Lung (tissue), 11 donors: ENCODE measurements at regions not wholly inside any gene's neighbourhood (a gene's known extent, or its start where the extent isn't known, plus 50 kb on each side); places are given as distances from the start of the nearest gene placed in this dataset.

Experiments
- ATAC-seq: fragments of 200-7000 bp; cut with Tn5 transposase; one replicate; pipeline ENCODE4 v1.9.1; 2020; ENCODE audit warnings: moderate number of reproducible peaks; ENCODE audit not compliant: insufficient read depth, low FRiP score
- DNase-seq, 3 donors: peaks; one replicate each; pipeline ENCODE4 v3.0.0-alpha.2; 2013 to 2017
- H3K27ac ChIP-seq, 2 donors: one replicate each; pipeline ENCODE4 v1.5.1; 2013; ENCODE audit warnings: mild to moderate bottlenecking in 2 of 2, moderate library complexity in 2 of 2, control low read depth in 1 of 2, inconsistent platforms in 1 of 2, low read depth in 1 of 2, low read length in 1 of 2
- H3K27me3 ChIP-seq, 3 donors: one replicate each; pipeline ENCODE4 v1.5.1; 2013; ENCODE audit warnings: low read length in 2 of 3; ENCODE audit not compliant: control insufficient read depth in 3 of 3, insufficient read depth in 3 of 3
- H3K36me3 ChIP-seq, 4 donors: one replicate each; pipeline ENCODE4 v1.5.1; 2013; ENCODE audit warnings: low read length in 4 of 4, mild to moderate bottlenecking in 1 of 4, moderate library complexity in 1 of 4; ENCODE audit not compliant: control insufficient read depth in 4 of 4, insufficient read depth in 4 of 4
- H3K4me1 ChIP-seq, 5 donors: one replicate each; pipeline ENCODE4 v1.5.1; 2013; ENCODE audit warnings: low read length in 5 of 5, mild to moderate bottlenecking in 2 of 5, moderate library complexity in 1 of 5; ENCODE audit not compliant: control insufficient read depth in 5 of 5, insufficient read depth in 5 of 5
- H3K4me3 ChIP-seq: one replicate; pipeline ENCODE4 v1.5.1; 2013; ENCODE audit warnings: mild to moderate bottlenecking, control low read depth, moderate library complexity
- H3K9ac ChIP-seq, 2 donors: one replicate each; pipeline ENCODE4 v1.5.1; 2013; ENCODE audit warnings: low read length in 2 of 2, control low read depth in 1 of 2; ENCODE audit not compliant: insufficient read depth in 1 of 2
- H3K9me3 ChIP-seq, 4 donors: one replicate each; pipeline ENCODE4 v1.5.1; 2013; ENCODE audit warnings: low read length in 3 of 4, mild to moderate bottlenecking in 1 of 4, moderate library complexity in 1 of 4; ENCODE audit not compliant: control insufficient read depth in 4 of 4, insufficient read depth in 3 of 4
- CTCF ChIP-seq: IDR thresholded peaks from 2 replicates; pipeline ENCODE4 v1.5.1; 2012; ENCODE audit warnings: mild to moderate bottlenecking; ENCODE audit errors: control extremely low read depth, extremely low read depth
- WGBS, 2 donors: extraction: QIAGEN DNeasy Blood & Tissue Kit; methylation state at CpG; one replicate each; pipeline ENCODE4 v1.1.7; 2013; 5-methylcytosine and 5-hydroxymethylcytosine counted together
- donor health status: control.
- donor health status: control.
- donor health status: Bipolar disorder and iron deficiency.
- donor health status: healthy.
- donor health status: DM: yes; HTN: yes; CAD: no.

GRCh38 chr13:22077764-22078163, 406.9 kb downstream of the FGF9 start:
- H3K9ac ChIP-seq: no peak overlapping the region
- peaks cover 0 to 12% (median 0%) of the 10 kb centered on the region in 5 donors for H3K4me1 ChIP-seq
- H3K9me3 ChIP-seq: no peaks in the 10 kb centered on the region
- no peaks in the 10 kb centered on the region for H3K36me3 ChIP-seq
- ATAC-seq (no peak), DNase-seq (no peak)
- H3K4me3 ChIP-seq: no peak overlapping the region
- WGBS, 2 donors: 29 to 46% methylated on average over 2 of the region's 2 CpGs
- no peak for TF ChIP-seq CTCF
- no peak overlapping the region for H3K27ac ChIP-seq
- H3K27me3 ChIP-seq: no peaks in the 10 kb centered on the region

- DNase-seq (no peak), ATAC-seq (no peak)
- TF ChIP-seq CTCF: no peak
- no peaks in the 10 kb centered on the region for H3K27me3 ChIP-seq
- WGBS, 2 donors: 87 to 88% methylated on average over 11 of the region's 11 CpGs
- no peaks in the 10 kb centered on the region for H3K36me3 ChIP-seq
- H3K9ac ChIP-seq: no peak overlapping the region
- H3K9me3 ChIP-seq: no peaks in the 10 kb centered on the region
- H3K4me3 ChIP-seq: no peak overlapping the region
- no peak overlapping the region for H3K27ac ChIP-seq
- peaks cover 0 to 17% (median 0%) of the 10 kb centered on the region in 5 donors for H3K4me1 ChIP-seq
These were observed 409.1 kb downstream of the FGF9 start for GRCh38 chr13:22079961-22080360.

- DNase-seq (no peak), ATAC-seq (no peak)
- no peaks in the 10 kb centered on the region for H3K27me3 ChIP-seq
- no peak for TF ChIP-seq CTCF
- H3K4me1 ChIP-seq: peaks cover 0 to 17% (median 0%) of the 10 kb centered on the region in 5 donors
- no peaks in the 10 kb centered on the region for H3K36me3 ChIP-seq
- no peak overlapping the region for H3K9ac ChIP-seq
- no peak overlapping the region for H3K27ac ChIP-seq
- no peak overlapping the region for H3K4me3 ChIP-seq
- WGBS, 2 donors: 64 to 92% methylated on average over 2 of the region's 2 CpGs
- no peaks in the 10 kb centered on the region for H3K9me3 ChIP-seq
These were observed 410.0 kb downstream of the FGF9 start for GRCh38 chr13:22080832-22081231.

GRCh38 chr13:22081430-22081829, 410.6 kb downstream of the FGF9 start:
- H3K9ac ChIP-seq: no peak overlapping the region
- TF ChIP-seq CTCF: no peak
- no peaks in the 10 kb centered on the region for H3K36me3 ChIP-seq
- H3K4me1 ChIP-seq: peaks cover 0 to 22% (median 0%) of the 10 kb centered on the region in 5 donors
- no peak for DNase-seq
- no peak overlapping the region for H3K27ac ChIP-seq
- 74 to 76% methylated on average over 6 of the region's 6 CpGs for WGBS, 2 donors
- no peak overlapping the region for H3K4me3 ChIP-seq
- ATAC-seq: no peak
- no peaks in the 10 kb centered on the region for H3K27me3 ChIP-seq
- H3K9me3 ChIP-seq: no peaks in the 10 kb centered on the region
